ENCODE measurements at regions not wholly inside any gene's neighbourhood (a gene's known extent, or its start where the extent isn't known, plus 50 kb on each side); places are given as distances from the start of the nearest gene placed in this dataset.

DNA sequence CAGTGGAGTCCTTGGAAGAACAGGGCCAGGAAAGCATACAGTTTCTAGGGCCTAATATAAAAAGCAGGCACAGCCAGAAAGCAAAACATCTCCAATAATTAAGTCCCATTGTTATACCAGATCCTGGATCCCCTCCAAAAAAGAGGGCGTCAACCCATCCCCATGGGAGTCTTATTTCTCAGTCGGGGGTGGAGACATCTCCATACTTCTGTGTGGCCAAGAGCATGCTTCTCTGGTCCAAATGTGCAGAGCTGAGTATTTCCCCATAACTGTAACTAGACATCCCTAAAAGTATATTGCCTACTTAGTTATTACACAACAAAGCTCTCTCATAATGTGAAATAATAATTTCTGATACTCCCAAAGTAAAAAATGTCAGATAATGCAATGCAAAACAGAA, 104.2 kb upstream of the SOX13 start:
- TF ChIP-seq EZH2 (IDR thresholded peaks at IDR 0.05; ENCODE audit: borderline replicate concordance, low read depth, low read length, severe bottlenecking) (no peak), POLR2A (IDR thresholded peaks at IDR 0.05; ENCODE audit: low read depth, low read length) (no peak), FOS (IDR thresholded peaks at IDR 0.05; ENCODE audit: borderline replicate concordance, insufficient read depth, low read length) (no peak)
- TF ChIP-seq, protein P1, sequence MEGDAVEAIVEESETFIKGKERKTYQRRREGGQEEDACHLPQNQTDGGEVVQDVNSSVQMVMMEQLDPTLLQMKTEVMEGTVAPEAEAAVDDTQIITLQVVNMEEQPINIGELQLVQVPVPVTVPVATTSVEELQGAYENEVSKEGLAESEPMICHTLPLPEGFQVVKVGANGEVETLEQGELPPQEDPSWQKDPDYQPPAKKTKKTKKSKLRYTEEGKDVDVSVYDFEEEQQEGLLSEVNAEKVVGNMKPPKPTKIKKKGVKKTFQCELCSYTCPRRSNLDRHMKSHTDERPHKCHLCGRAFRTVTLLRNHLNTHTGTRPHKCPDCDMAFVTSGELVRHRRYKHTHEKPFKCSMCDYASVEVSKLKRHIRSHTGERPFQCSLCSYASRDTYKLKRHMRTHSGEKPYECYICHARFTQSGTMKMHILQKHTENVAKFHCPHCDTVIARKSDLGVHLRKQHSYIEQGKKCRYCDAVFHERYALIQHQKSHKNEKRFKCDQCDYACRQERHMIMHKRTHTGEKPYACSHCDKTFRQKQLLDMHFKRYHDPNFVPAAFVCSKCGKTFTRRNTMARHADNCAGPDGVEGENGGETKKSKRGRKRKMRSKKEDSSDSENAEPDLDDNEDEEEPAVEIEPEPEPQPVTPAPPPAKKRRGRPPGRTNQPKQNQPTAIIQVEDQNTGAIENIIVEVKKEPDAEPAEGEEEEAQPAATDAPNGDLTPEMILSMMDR (IDR thresholded peaks at IDR 0.05; ENCODE audit: extremely low read depth in 1 of 2, insufficient read depth in 1 of 2, low read depth in 1 of 2, low read length in 2 of 2) = no peak
